ENCODE measurements at regions not wholly inside any gene's neighbourhood (a gene's known extent, or its start where the extent isn't known, plus 50 kb on each side); places are given as distances from the start of the nearest gene placed in this dataset.

DNA sequence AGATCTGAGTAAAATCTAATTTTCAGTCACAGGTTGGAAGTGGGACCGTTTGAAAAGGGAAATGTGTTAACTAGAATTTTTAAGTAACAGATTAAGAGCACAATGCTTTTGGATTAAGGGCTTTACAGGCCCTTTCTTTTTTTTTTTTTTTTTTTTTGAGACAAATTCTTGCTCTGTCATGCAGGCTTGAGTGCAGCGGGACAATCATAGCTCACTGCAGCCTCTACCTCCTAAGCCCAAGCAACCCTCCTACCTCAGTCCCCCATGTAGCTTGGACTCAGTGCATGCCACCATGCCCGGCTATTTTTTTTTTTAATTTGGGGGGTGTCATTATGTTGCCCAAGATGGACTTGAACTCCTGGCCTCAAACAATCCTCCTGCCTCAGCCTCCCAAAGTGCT is 363.7 kb downstream of the LIG4 start:
- Histone ChIP-seq H3K4me1 (ENCODE audit: control insufficient read depth, insufficient read depth, low read length) (peaks cover 12% of the 10 kb centered on the region), H3K4me3 (ENCODE audit: insufficient read depth, low read depth, low read length) (no peak overlapping the region), H3K27me3 (ENCODE audit: control insufficient read depth, insufficient read depth, low read length, poor library complexity, severe bottlenecking) (no peaks in the 10 kb centered on the region), H3K36me3 (ENCODE audit: control insufficient read depth, insufficient read depth, low read length) (no peaks in the 10 kb centered on the region), H3K9me3 (ENCODE audit: control insufficient read depth, low read length) (no peaks in the 10 kb centered on the region), H3K27ac (ENCODE audit: insufficient read depth, low read depth, low read length, poor library complexity, severe bottlenecking) (no peak overlapping the region)
- WGBS, 2 experiments = 64 to 80% methylated on average over 3 of the region's 3 CpGs

DNA sequence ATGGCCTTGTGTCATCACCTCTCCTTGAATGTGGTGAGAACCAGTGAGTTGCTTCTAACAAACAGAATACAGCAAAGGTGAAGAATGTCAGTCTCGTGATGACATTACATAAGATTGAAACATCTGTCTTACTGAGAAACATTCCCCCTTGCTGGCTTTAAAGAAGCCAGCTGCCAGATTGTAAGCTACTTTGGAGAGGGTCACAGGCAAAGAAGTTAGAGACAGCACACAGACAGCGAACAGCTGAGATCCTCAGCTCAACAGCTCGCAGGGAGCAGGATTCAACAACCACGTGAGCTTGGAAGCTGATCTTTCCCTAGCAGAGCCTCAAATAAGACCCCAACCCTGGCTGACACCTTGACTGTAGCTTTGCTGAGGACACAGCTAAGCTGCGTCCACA is 367.9 kb downstream of the LIG4 start:
- Histone ChIP-seq H3K9me3 (ENCODE audit: control insufficient read depth, low read length) (no peaks in the 10 kb centered on the region), H3K4me3 (ENCODE audit: insufficient read depth, low read depth, low read length) (no peak overlapping the region), H3K4me1 (ENCODE audit: control insufficient read depth, insufficient read depth, low read length) (peaks cover 20% of the 10 kb centered on the region), H3K27ac (ENCODE audit: insufficient read depth, low read depth, low read length, poor library complexity, severe bottlenecking) (no peak overlapping the region), H3K27me3 (ENCODE audit: control insufficient read depth, insufficient read depth, low read length, poor library complexity, severe bottlenecking) (no peaks in the 10 kb centered on the region), H3K36me3 (ENCODE audit: control insufficient read depth, insufficient read depth, low read length) (no peaks in the 10 kb centered on the region)
- WGBS, 2 experiments = 36 to 42% methylated on average over 5 of the region's 5 CpGs

GRCh38 chr13:107846642-107847041 is 368.7 kb downstream of the LIG4 start:
- H3K9me3 ChIP-seq (ENCODE audit: control insufficient read depth, low read length) = no peaks in the 10 kb centered on the region
- H3K4me3 ChIP-seq (ENCODE audit: insufficient read depth, low read depth, low read length) = no peak overlapping the region
- no peak overlapping the region for H3K27ac ChIP-seq (ENCODE audit: insufficient read depth, low read depth, low read length, poor library complexity, severe bottlenecking)
- 89 to 93% methylated on average over 1 of the region's 1 CpG for WGBS, 2 experiments
- H3K27me3 ChIP-seq (ENCODE audit: control insufficient read depth, insufficient read depth, low read length, poor library complexity, severe bottlenecking) = no peaks in the 10 kb centered on the region
- peaks cover 20% of the 10 kb centered on the region for H3K4me1 ChIP-seq (ENCODE audit: control insufficient read depth, insufficient read depth, low read length)
- H3K36me3 ChIP-seq (ENCODE audit: control insufficient read depth, insufficient read depth, low read length) = no peaks in the 10 kb centered on the region

DNA sequence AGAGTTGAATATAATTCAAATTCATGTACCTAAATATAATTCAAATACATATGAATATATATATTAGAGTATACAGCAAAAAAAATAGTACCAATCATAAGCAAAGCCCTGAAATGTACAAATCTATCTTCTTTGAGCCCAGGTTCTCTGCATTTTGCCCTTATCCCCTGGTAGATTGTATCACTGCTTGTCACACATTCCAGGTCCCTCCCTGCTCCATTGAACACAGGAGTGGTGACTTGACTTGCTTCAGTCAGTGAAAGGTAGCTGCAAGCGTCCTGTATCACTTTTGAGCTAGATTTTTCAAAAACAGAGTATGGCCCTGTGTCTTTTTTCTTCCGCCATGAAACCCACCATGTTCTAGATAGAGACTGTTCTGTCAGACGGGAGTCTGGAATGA is 369.4 kb downstream of the LIG4 start:
- Histone ChIP-seq H3K4me3 (ENCODE audit: insufficient read depth, low read depth, low read length) (no peak overlapping the region), H3K9me3 (ENCODE audit: control insufficient read depth, low read length) (no peaks in the 10 kb centered on the region), H3K27me3 (ENCODE audit: control insufficient read depth, insufficient read depth, low read length, poor library complexity, severe bottlenecking) (no peaks in the 10 kb centered on the region), H3K36me3 (ENCODE audit: control insufficient read depth, insufficient read depth, low read length) (no peaks in the 10 kb centered on the region), H3K27ac (ENCODE audit: insufficient read depth, low read depth, low read length, poor library complexity, severe bottlenecking) (no peak overlapping the region), H3K4me1 (ENCODE audit: control insufficient read depth, insufficient read depth, low read length) (peaks cover 20% of the 10 kb centered on the region)
- WGBS, 2 experiments = 90 to 94% methylated on average over 3 of the region's 3 CpGs

- Histone ChIP-seq H3K36me3 (ENCODE audit: control insufficient read depth, insufficient read depth, low read length) (no peaks in the 10 kb centered on the region), H3K9me3 (ENCODE audit: control insufficient read depth, low read length) (no peaks in the 10 kb centered on the region), H3K4me1 (ENCODE audit: control insufficient read depth, insufficient read depth, low read length) (peaks cover 22% of the 10 kb centered on the region), H3K27me3 (ENCODE audit: control insufficient read depth, insufficient read depth, low read length, poor library complexity, severe bottlenecking) (no peaks in the 10 kb centered on the region), H3K27ac (ENCODE audit: insufficient read depth, low read depth, low read length, poor library complexity, severe bottlenecking) (no peak overlapping the region), H3K4me3 (ENCODE audit: insufficient read depth, low read depth, low read length) (no peak overlapping the region)
- WGBS, 2 experiments = 97 to 100% methylated on average over 2 to 3 of the region's 3 CpGs
These were observed 371.7 kb downstream of the LIG4 start for GRCh38 chr13:107843681-107844080.

DNA sequence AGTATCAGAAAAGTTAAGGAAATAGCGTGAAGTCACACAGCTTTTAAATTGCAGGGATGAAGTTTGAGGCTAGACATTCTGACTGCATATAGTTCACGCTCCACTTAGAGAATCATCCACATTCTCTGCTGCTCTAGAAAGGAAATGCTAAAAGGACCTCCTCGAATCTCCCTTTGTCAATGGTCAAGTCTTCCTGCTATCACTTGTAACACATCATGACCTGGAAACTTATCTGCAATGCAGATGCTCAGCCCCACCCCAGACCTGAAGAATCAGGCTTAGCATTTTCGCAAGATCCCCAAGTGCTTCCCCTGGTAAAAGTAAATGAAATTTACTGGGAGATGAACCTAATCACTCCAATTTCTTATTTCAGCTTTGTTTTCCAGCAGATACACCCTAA is 372.1 kb downstream of the LIG4 start:
- H3K27ac ChIP-seq (ENCODE audit: insufficient read depth, low read depth, low read length, poor library complexity, severe bottlenecking) = no peak overlapping the region
- H3K36me3 ChIP-seq (ENCODE audit: control insufficient read depth, insufficient read depth, low read length) = no peaks in the 10 kb centered on the region
- no peaks in the 10 kb centered on the region for H3K9me3 ChIP-seq (ENCODE audit: control insufficient read depth, low read length)
- no peak overlapping the region for H3K4me3 ChIP-seq (ENCODE audit: insufficient read depth, low read depth, low read length)
- H3K27me3 ChIP-seq (ENCODE audit: control insufficient read depth, insufficient read depth, low read length, poor library complexity, severe bottlenecking) = no peaks in the 10 kb centered on the region
- WGBS, 2 experiments = 73 to 83% methylated on average over 4 of the region's 4 CpGs
- H3K4me1 ChIP-seq (ENCODE audit: control insufficient read depth, insufficient read depth, low read length) = peaks cover 26% of the 10 kb centered on the region

DNA sequence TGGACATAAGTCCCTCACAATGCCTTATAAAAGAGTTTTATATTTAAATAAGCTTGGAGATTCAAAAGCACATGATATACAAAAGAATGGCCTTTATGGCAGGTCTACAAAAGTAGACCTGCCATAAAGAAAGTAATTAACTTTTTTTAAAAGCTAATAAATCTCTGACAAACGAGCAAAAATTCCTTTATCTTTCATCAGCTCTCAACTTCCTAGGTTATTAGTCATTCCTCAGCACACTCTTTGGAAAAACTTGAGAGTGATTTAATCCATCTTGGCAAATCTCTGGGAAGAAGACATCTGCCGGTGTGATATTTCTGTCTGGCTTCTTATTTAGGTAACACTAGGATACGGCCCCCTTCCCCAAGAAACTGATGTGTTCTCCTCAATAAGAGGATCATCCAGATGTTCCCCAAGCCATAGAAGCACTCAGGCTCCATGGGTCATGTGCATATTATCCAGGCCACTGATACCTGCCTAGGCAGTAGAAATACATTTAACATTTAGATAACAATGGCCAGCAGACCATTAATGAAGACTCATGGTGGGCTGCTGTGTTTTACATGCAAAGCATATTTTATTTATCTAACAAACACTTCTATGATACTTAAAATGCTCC is 372.7 kb downstream of the LIG4 start:
- 82 to 93% methylated on average over 3 of the region's 3 CpGs for WGBS, 2 experiments
- no peak overlapping the region for H3K27ac ChIP-seq (ENCODE audit: insufficient read depth, low read depth, low read length, poor library complexity, severe bottlenecking)
- peaks cover 29% of the 10 kb centered on the region for H3K4me1 ChIP-seq (ENCODE audit: control insufficient read depth, insufficient read depth, low read length)
- H3K9me3 ChIP-seq (ENCODE audit: control insufficient read depth, low read length) = no peaks in the 10 kb centered on the region
- H3K36me3 ChIP-seq (ENCODE audit: control insufficient read depth, insufficient read depth, low read length) = no peaks in the 10 kb centered on the region
- H3K27me3 ChIP-seq (ENCODE audit: control insufficient read depth, insufficient read depth, low read length, poor library complexity, severe bottlenecking) = no peaks in the 10 kb centered on the region
- H3K4me3 ChIP-seq (ENCODE audit: insufficient read depth, low read depth, low read length) = no peak overlapping the region

- Histone ChIP-seq H3K27ac (ENCODE audit: insufficient read depth, low read depth, low read length, poor library complexity, severe bottlenecking) (no peak overlapping the region), H3K27me3 (ENCODE audit: control insufficient read depth, insufficient read depth, low read length, poor library complexity, severe bottlenecking) (no peaks in the 10 kb centered on the region), H3K4me1 (ENCODE audit: control insufficient read depth, insufficient read depth, low read length) (peaks cover 19% of the 10 kb centered on the region), H3K4me3 (ENCODE audit: insufficient read depth, low read depth, low read length) (no peak overlapping the region), H3K9me3 (ENCODE audit: control insufficient read depth, low read length) (no peaks in the 10 kb centered on the region), H3K36me3 (ENCODE audit: control insufficient read depth, insufficient read depth, low read length) (no peaks in the 10 kb centered on the region)
- 86 to 90% methylated on average over 1 of the region's 3 CpGs for WGBS, 2 experiments
These were observed 376.7 kb downstream of the LIG4 start for GRCh38 chr13:107838588-107839161.

DNA sequence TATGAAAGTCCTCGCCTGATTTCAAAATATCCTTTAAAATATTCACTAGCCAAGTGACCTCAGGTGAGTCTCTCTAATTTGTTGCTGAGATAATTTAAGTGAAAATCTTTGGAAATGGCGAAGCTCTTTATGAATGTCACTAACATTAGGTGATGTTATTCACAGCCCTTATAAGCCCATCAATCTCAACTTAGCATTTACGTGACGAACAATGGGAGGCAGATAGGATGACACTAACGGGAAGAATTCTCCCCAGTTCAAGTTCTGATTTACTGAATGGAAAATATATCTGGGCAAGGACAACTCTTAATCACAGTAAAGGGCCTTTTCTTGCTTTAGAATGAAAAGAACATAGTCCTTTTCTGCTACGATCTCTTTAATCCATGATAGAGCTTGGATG is 378.7 kb downstream of the LIG4 start:
- Histone ChIP-seq H3K27ac (ENCODE audit: insufficient read depth, low read depth, low read length, poor library complexity, severe bottlenecking) (no peak overlapping the region), H3K4me1 (ENCODE audit: control insufficient read depth, insufficient read depth, low read length) (peaks cover 27% of the 10 kb centered on the region), H3K9me3 (ENCODE audit: control insufficient read depth, low read length) (no peaks in the 10 kb centered on the region), H3K36me3 (ENCODE audit: control insufficient read depth, insufficient read depth, low read length) (no peaks in the 10 kb centered on the region), H3K27me3 (ENCODE audit: control insufficient read depth, insufficient read depth, low read length, poor library complexity, severe bottlenecking) (no peaks in the 10 kb centered on the region), H3K4me3 (ENCODE audit: insufficient read depth, low read depth, low read length) (no peak overlapping the region)
- WGBS, 2 experiments = 83 to 92% methylated on average over 5 of the region's 6 CpGs

- 73 to 84% methylated on average over 2 to 3 of the region's 4 CpGs for WGBS, 2 experiments
- Histone ChIP-seq H3K27ac (ENCODE audit: insufficient read depth, low read depth, low read length, poor library complexity, severe bottlenecking) (no peak overlapping the region), H3K9me3 (ENCODE audit: control insufficient read depth, low read length) (no peaks in the 10 kb centered on the region), H3K4me1 (ENCODE audit: control insufficient read depth, insufficient read depth, low read length) (peaks cover 23% of the 10 kb centered on the region), H3K4me3 (ENCODE audit: insufficient read depth, low read depth, low read length) (no peak overlapping the region), H3K36me3 (ENCODE audit: control insufficient read depth, insufficient read depth, low read length) (no peaks in the 10 kb centered on the region), H3K27me3 (ENCODE audit: control insufficient read depth, insufficient read depth, low read length, poor library complexity, severe bottlenecking) (no peaks in the 10 kb centered on the region)
These were observed 379.9 kb downstream of the LIG4 start for GRCh38 chr13:107835339-107836018.
